ENCODE measurements at regions not wholly inside any gene's neighbourhood (a gene's known extent, or its start where the extent isn't known, plus 50 kb on each side); places are given as distances from the start of the nearest gene placed in this dataset.

DNA sequence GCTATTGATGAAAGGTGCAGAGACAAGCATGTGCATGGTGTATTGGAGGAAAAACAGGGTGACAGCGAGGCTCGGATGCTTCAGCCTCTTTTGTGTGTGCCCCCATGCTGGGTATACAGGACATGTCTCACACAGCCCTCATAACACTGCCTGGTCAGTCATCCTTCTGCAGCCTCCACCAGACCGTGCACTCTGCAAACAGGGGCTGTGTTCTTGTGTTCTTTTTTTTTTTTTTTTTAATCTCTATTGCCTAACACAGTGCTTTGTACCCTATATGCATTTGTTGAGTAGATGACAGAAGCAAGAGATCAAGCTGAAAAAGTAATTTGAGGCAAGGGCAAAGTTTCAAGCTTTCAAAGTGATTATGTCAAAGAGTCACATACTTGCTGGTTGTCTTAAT lies 367.2 kb upstream of the SLITRK1 start:
- Histone ChIP-seq H3K4me3 (no peak overlapping the region), H3K4me1 (no peaks in the 10 kb centered on the region)

DNA sequence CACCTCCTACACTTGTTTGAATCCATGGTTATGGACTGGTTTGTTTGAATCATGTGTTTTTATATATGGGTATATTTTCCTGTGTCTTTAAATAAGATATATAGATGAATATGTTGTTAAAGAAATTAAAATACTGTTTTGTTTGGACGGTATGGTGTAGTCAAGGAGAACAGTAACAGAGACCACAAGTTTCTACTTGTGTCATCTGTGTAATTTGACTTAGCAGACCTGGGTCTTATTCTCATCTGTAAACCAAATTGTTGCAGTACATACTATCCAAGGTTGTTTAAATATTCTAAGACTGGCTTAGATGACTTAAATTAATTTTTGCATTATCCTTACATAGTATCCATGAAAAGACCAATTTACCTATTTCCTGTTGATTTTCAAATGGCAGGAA lies 361.1 kb upstream of the SLITRK1 start:
- TF ChIP-seq, protein P1, sequence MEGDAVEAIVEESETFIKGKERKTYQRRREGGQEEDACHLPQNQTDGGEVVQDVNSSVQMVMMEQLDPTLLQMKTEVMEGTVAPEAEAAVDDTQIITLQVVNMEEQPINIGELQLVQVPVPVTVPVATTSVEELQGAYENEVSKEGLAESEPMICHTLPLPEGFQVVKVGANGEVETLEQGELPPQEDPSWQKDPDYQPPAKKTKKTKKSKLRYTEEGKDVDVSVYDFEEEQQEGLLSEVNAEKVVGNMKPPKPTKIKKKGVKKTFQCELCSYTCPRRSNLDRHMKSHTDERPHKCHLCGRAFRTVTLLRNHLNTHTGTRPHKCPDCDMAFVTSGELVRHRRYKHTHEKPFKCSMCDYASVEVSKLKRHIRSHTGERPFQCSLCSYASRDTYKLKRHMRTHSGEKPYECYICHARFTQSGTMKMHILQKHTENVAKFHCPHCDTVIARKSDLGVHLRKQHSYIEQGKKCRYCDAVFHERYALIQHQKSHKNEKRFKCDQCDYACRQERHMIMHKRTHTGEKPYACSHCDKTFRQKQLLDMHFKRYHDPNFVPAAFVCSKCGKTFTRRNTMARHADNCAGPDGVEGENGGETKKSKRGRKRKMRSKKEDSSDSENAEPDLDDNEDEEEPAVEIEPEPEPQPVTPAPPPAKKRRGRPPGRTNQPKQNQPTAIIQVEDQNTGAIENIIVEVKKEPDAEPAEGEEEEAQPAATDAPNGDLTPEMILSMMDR (IDR thresholded peaks at IDR 0.05): no peak
- intact Hi-C loops (cut with DNase I): no loop called here
- Histone ChIP-seq H3K4me3 (no peak overlapping the region), H3K9me3 (peaks cover 6% of the 10 kb centered on the region), H3K36me3 (ENCODE audit: insufficient read depth in 1 of 2, low read depth in 1 of 2) (no peaks in the 10 kb centered on the region), H3K27me3 (ENCODE audit: insufficient read depth in 3 of 3, low read length in 2 of 3) (no peaks in the 10 kb centered on the region), H3K4me1 (no peaks in the 10 kb centered on the region), H3K27ac (no peak overlapping the region)
- 69 to 83% (median 71%) methylated on average over 1 of the region's 1 CpG for WGBS, 3 donors
- ATAC-seq (no peak), DNase-seq (no peak)

More for the DNA sequence above, 367.2 kb upstream of the SLITRK1 start:
- TF ChIP-seq, protein P1 (IDR thresholded peaks at IDR 0.05): no peak
- Histone ChIP-seq H3K27ac (no peak overlapping the region), H3K36me3 (ENCODE audit: insufficient read depth in 1 of 2, low read depth in 1 of 2) (no peaks in the 10 kb centered on the region), H3K9me3 (no peaks in the 10 kb centered on the region), H3K27me3 (ENCODE audit: insufficient read depth in 3 of 3, low read length in 2 of 3) (no peaks in the 10 kb centered on the region)
- ATAC-seq: no peak
- no peak for DNase-seq
- intact Hi-C loops (cut with DNase I): no loop called here
- 75 to 76% (median 75%) methylated on average over 3 of the region's 3 CpGs for WGBS, 3 donors

DNA sequence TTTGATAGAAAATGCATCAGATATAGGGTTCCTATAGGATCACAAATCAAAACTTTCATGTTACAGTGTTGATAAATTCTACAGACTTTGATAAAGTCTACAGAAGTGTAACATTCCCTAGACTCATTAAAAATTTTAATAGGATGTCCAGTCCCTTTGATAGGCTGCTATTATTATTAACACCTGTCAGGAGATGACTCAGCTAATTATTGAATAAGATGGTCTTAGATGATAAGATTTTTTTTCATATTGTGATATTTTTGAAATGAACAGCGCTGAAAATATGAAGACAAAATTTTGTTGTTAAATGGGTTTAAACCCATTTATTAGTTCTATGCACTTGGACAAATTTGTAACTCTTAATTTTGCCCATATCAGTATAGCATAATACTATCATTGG lies 356.8 kb upstream of the SLITRK1 start:
- TF ChIP-seq, protein P1 (IDR thresholded peaks at IDR 0.05): no peak
- ATAC-seq (no peak), DNase-seq (no peak)
- Histone ChIP-seq H3K4me1 (no peaks in the 10 kb centered on the region), H3K27ac (no peak overlapping the region), H3K9me3 (peaks cover 6% of the 10 kb centered on the region), H3K4me3 (no peak overlapping the region), H3K27me3 (ENCODE audit: insufficient read depth in 3 of 3, low read length in 2 of 3) (no peaks in the 10 kb centered on the region), H3K36me3 (ENCODE audit: insufficient read depth in 1 of 2, low read depth in 1 of 2) (no peaks in the 10 kb centered on the region)
- 87 to 95% (median 91%) methylated on average over 1 of the region's 1 CpG for WGBS, 3 donors
- intact Hi-C loops (cut with DNase I): no loop called here

DNA sequence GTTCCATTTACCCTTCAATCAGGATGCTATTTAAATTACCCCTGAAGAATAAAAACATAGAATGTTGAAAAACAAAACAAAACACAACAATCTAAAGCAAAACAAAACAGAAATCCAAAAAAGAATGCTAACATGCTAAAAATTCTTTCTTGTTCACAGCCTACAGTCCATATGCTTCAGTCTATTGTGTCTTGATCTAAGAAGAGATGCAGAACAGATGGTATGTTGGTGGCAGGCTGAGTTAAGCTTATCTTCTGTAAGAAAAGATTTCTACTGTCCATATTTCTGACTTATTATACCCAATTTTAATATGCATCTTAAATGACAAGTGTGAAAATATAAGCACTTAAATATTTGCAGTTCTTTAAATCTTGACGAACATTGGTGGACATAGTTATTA lies 356.1 kb upstream of the SLITRK1 start:
- H3K4me1 ChIP-seq: no peaks in the 10 kb centered on the region
- TF ChIP-seq, protein P1 (IDR thresholded peaks at IDR 0.05): no peak
- H3K27ac ChIP-seq: no peak overlapping the region
- H3K36me3 ChIP-seq (ENCODE audit: insufficient read depth in 1 of 2, low read depth in 1 of 2): no peaks in the 10 kb centered on the region
- 81 to 89% (median 84%) methylated on average over 1 of the region's 1 CpG for WGBS, 3 donors
- intact Hi-C loops (cut with DNase I): no loop called here
- H3K27me3 ChIP-seq (ENCODE audit: insufficient read depth in 3 of 3, low read length in 2 of 3): no peaks in the 10 kb centered on the region
- H3K9me3 ChIP-seq: peaks cover 6% of the 10 kb centered on the region
- DNase-seq: no peak
- ATAC-seq: no peak
- H3K4me3 ChIP-seq: no peak overlapping the region

DNA sequence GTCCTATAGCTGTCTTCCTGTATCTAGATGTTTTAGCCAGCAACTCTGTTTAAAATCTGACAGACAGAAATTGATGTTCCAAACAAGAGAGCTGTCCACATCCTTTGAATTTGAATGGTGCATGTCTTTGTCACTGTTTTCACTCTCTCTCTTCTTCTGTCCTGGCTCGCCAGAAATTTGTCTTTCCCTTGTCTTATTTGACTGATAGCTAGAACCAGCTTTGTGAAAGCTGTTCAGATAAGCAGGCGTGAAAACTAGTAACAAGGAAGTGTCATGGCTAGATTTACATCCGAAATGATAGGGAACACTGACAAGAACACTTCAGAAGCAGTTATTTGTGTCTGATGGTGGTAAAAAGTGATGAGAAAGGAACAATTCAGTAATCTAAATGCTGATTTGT lies 354.9 kb upstream of the SLITRK1 start:
- WGBS, 3 donors: 20 to 23% (median 21%) methylated on average over 3 of the region's 3 CpGs
- DNase-seq (no peak), ATAC-seq (no peak)
- intact Hi-C loops (cut with DNase I): no loop called here
- Histone ChIP-seq H3K4me3 (no peak overlapping the region), H3K36me3 (ENCODE audit: insufficient read depth in 1 of 2, low read depth in 1 of 2) (no peaks in the 10 kb centered on the region), H3K4me1 (no peaks in the 10 kb centered on the region), H3K27me3 (ENCODE audit: insufficient read depth in 3 of 3, low read length in 2 of 3) (no peaks in the 10 kb centered on the region), H3K27ac (no peak overlapping the region), H3K9me3 (peaks cover 6% of the 10 kb centered on the region)
- TF ChIP-seq, protein P1 (IDR thresholded peaks at IDR 0.05): no peak
